ENCODE measurements at regions not wholly inside any gene's neighbourhood (a gene's known extent, or its start where the extent isn't known, plus 50 kb on each side); places are given as distances from the start of the nearest gene placed in this dataset.

DNA sequence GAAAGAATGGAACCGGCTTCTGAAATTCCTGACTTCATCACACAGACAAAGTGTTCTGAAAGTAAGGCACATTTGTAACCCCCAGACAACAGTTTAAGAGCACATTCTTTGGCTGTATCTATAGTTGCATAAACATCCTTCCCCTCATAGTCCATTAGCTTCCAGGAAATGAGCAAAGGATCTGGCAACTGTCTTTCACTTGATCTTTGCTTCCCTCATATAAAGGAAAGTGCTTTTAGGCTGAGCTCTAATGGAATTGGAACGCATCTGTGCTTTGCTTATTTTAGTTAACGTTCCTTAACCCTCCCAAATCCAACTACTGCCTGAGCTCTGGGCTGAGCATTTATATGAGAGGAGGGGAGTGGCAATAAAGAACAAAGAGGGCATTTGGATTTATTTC is 76.9 kb upstream of the API5 start:
- no peaks in the 10 kb centered on the region for H4K20me1 ChIP-seq (replicated peaks; ENCODE audit: control insufficient read depth, extremely low read depth, insufficient read depth, low read length)
- no peak overlapping the region for H2AFZ ChIP-seq (ENCODE audit: low read depth, low read length)
- no peak for DNase-seq (ENCODE audit: low read depth, low spot score)
- ChIA-PET POLR2A (no interaction called here), CTCF (no interaction called here)
- BruUV-seq (replicated peaks) = no TSS peak
- H3K4me3 ChIP-seq (replicated peaks in 1 of 3; ENCODE audit: insufficient read depth in 1 of 3, low read depth in 1 of 3, low read length in 3 of 3) = no peak overlapping the region
- no peaks in the 10 kb centered on the region for H3K9me1 ChIP-seq (replicated peaks; ENCODE audit: control insufficient read depth, extremely low read depth, insufficient read depth, low read length)
- H3K27ac ChIP-seq (ENCODE audit: insufficient read depth, low read depth, low read length) = no peak overlapping the region
- no peak for FAIRE-seq
- no peaks in the 10 kb centered on the region for H3K79me2 ChIP-seq (ENCODE audit: control insufficient read depth, insufficient read depth, low read length)
- H3K36me3 ChIP-seq (ENCODE audit: control insufficient read depth in 2 of 2, extremely low read depth in 1 of 2, insufficient read depth in 2 of 2, low read length in 2 of 2) = no peaks in the 10 kb centered on the region
- dilution Hi-C loops (cut with MboI; ENCODE audit: extremely low pct_ligation_motif_present, low sequenced_read_pairs) (no loop called here), intact Hi-C loops (cut with micrococcal nuclease) (no loop called here)
- no peaks in the 10 kb centered on the region for H3K9me3 ChIP-seq (replicated peaks; ENCODE audit: control insufficient read depth, insufficient read depth, low read length)
- H3K4me2 ChIP-seq (ENCODE audit: insufficient read depth, low read length) = no peak overlapping the region
- no peak overlapping the region for H3K9ac ChIP-seq (replicated peaks; ENCODE audit: extremely low read depth, insufficient read depth, low read length)
- TF ChIP-seq POLR2A (IDR thresholded peaks at IDR 0.05; ENCODE audit: low read depth, low read length) = no peak
- TF ChIP-seq JUN (IDR thresholded peaks at IDR 0.05; ENCODE audit: borderline replicate concordance, insufficient read depth, insufficient read length, low read depth) = no peak
- TF ChIP-seq EZH2 (IDR thresholded peaks at IDR 0.05; ENCODE audit: borderline replicate concordance, low read depth, low read length, severe bottlenecking) = no peak
- no peak for TF ChIP-seq GATA2 (IDR thresholded peaks at IDR 0.05; ENCODE audit: insufficient read depth, insufficient read length, low read depth, low read length)
- no peak for TF ChIP-seq POLR2AphosphoS5 (IDR thresholded peaks at IDR 0.05; ENCODE audit: insufficient read depth, low read depth, low read length)
- TF ChIP-seq MYC (IDR thresholded peaks at IDR 0.05; ENCODE audit: low read depth, low read length) = no peak
- TF ChIP-seq, protein P1, sequence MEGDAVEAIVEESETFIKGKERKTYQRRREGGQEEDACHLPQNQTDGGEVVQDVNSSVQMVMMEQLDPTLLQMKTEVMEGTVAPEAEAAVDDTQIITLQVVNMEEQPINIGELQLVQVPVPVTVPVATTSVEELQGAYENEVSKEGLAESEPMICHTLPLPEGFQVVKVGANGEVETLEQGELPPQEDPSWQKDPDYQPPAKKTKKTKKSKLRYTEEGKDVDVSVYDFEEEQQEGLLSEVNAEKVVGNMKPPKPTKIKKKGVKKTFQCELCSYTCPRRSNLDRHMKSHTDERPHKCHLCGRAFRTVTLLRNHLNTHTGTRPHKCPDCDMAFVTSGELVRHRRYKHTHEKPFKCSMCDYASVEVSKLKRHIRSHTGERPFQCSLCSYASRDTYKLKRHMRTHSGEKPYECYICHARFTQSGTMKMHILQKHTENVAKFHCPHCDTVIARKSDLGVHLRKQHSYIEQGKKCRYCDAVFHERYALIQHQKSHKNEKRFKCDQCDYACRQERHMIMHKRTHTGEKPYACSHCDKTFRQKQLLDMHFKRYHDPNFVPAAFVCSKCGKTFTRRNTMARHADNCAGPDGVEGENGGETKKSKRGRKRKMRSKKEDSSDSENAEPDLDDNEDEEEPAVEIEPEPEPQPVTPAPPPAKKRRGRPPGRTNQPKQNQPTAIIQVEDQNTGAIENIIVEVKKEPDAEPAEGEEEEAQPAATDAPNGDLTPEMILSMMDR (IDR thresholded peaks at IDR 0.05; ENCODE audit: extremely low read depth in 1 of 2, insufficient read depth in 1 of 2, low read depth in 1 of 2, low read length in 2 of 2) = no peak
- TF ChIP-seq, protein P2, sequence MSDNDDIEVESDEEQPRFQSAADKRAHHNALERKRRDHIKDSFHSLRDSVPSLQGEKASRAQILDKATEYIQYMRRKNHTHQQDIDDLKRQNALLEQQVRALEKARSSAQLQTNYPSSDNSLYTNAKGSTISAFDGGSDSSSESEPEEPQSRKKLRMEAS (IDR thresholded peaks at IDR 0.05; ENCODE audit: insufficient read depth, insufficient read length) = no peak
- TF ChIP-seq FOS (IDR thresholded peaks at IDR 0.05; ENCODE audit: borderline replicate concordance, insufficient read depth, low read length) = no peak
- no peaks in the 10 kb centered on the region for H3K27me3 ChIP-seq (ENCODE audit: control insufficient read depth in 2 of 2, insufficient read depth in 2 of 2, low read length in 2 of 2)
- H3K4me1 ChIP-seq (ENCODE audit: control insufficient read depth, extremely low read depth, insufficient read depth, low read length) = no peaks in the 10 kb centered on the region

Measured in endothelial cell of umbilical vein (primary cell).